Right lobe of liver (tissue), 6 donors: ENCODE measurements at regions not wholly inside any gene's neighbourhood (a gene's known extent, or its start where the extent isn't known, plus 50 kb on each side); places are given as distances from the start of the nearest gene placed in this dataset.
"Not testable (repeated sequence)": the region's sequence is repeated elsewhere in the genome, so short reads cannot be mapped to it uniquely, and the experiment has no call there.

Experiments used
- ATAC-seq, 4 donors: fragments of 200-7000 bp; cut with Tn5 transposase; one replicate each; pipeline ENCODE4 v1.9.1; 2020; ENCODE audit warnings: mild to moderate bottlenecking in 4 of 4, moderate library complexity in 4 of 4
- DNase-seq, 3 donors: peaks; one replicate each; pipeline ENCODE4 v3.0.0-alpha.2; 2020
- H3K27ac ChIP-seq, 3 donors: fragments of 200-600 bp; one replicate each; pipeline ENCODE4 v1.8.0; 2022
- H3K27me3 ChIP-seq, 2 donors: fragments of 200-600 bp; one replicate each; pipeline ENCODE4 v1.8.0; 2022
- H3K36me3 ChIP-seq, 4 donors: fragments of 200-600 bp; sonication (generic) in 1 of 4; one replicate each; pipeline versions ENCODE4 v1.5.1 to v1.8.0; 2017 to 2022; ENCODE audit warnings: control low read depth in 1 of 4
- H3K4me1 ChIP-seq, 4 donors: fragments of 200-600 bp; sonication (generic) in 1 of 4; one replicate each; pipeline versions ENCODE4 v1.5.1 to v1.8.0; 2017 to 2022; ENCODE audit warnings: control low read depth in 1 of 4
- H3K4me3 ChIP-seq, 3 donors: fragments of 200-600 bp; one replicate each; pipeline ENCODE4 v1.8.0; 2022
- H3K9me3 ChIP-seq, 4 donors: fragments of 200-600 bp; sonication (generic) in 1 of 4; one replicate each; pipeline versions ENCODE4 v1.5.1 to v1.8.0; 2017 to 2022; ENCODE audit warnings: control low read depth in 1 of 4
- POLR2A ChIP-seq: fragments of 450-650 bp; IDR thresholded peaks from one replicate; pipeline ENCODE4 v1.6.1; 2017; ENCODE audit warnings: antibody characterized with exemption, mild to moderate bottlenecking
- WGBS: methylation state at CpG from one replicate; pipeline ENCODE4 v1.1.6; 2018; ENCODE audit warnings: low coverage, low lambda C conversion rate; ENCODE audit not compliant: insufficient coverage; ENCODE audit errors: missing lambda C conversion rate; 5-methylcytosine and 5-hydroxymethylcytosine counted together
- intact Hi-C, 2 donors: fragments of 100-400 bp; cut with DNase I; formaldehyde crosslinking; loops; one replicate each; pipeline versions ENCODE4 v1.11.2 to v1.14.1; 2022
- TF ChIP-seq, protein P1 (sequence below), 4 donors: fragments of 200-600 bp in 3 of 4; fragments of 450-650 bp in 1 of 4; IDR thresholded peaks; one replicate each; pipeline versions ENCODE4 v1.5.1 to v1.8.0; 2016 to 2022; ENCODE audit warnings: antibody characterized with exemption in 4 of 4, mild to moderate bottlenecking in 2 of 4
- donor health status: DM: no; HTN: yes; CAD: no.
- donor health status: DM: no; HTN: no; CAD: no.
- donor health status: DM: no; HTN: no; CAD: no.
- donor health status: DM: no; HTN: yes; CAD: no.
- donor health status: DM: no; HTN: yes; CAD: no.

DNA sequence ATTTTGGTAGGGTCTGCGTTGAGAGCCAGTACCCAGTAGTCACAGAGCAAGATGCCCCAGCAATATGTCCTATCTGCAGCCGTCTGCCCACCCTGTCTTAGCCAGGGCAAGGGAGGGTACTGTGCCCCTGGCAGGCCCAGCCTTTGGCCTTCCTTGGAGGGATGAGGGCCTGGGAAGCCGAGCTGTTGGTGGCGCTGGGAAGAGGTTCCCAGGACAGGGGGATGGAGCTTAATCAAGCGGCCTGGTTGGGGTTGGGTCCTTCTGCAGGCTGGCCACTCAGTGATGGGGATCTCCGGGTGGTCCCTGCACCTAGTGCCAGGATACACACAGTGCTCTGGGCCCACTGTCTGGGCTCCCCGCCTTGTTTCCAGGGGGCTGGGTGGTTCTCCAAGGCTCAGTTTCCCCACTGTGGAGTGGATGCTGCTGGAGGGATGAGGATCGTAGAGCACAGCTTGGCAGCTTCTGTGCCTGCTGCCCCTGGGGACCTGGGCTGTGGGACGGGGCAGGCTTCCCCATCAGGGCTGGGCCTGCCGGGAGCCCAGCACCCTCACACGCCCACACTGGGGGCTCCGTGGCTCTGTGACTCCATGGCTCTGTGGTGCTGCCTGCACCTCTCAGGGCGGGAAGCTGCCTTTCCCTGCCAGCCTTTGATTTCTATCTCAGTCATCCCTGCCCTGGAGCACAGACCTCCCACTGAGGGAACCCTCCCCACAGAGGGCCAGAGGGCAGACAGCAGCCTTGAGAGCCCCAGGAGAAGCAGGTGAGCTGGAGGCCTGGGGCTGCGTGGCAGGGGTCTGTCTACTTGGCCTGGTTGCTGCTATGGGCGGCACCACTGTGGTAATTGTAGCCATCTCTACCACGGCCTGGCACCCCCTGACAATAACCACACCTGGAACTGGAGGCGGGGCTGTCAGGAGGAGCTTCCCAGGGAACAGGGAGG is 357.0 kb downstream of the TMEM121 start:
- TF ChIP-seq, protein P1, sequence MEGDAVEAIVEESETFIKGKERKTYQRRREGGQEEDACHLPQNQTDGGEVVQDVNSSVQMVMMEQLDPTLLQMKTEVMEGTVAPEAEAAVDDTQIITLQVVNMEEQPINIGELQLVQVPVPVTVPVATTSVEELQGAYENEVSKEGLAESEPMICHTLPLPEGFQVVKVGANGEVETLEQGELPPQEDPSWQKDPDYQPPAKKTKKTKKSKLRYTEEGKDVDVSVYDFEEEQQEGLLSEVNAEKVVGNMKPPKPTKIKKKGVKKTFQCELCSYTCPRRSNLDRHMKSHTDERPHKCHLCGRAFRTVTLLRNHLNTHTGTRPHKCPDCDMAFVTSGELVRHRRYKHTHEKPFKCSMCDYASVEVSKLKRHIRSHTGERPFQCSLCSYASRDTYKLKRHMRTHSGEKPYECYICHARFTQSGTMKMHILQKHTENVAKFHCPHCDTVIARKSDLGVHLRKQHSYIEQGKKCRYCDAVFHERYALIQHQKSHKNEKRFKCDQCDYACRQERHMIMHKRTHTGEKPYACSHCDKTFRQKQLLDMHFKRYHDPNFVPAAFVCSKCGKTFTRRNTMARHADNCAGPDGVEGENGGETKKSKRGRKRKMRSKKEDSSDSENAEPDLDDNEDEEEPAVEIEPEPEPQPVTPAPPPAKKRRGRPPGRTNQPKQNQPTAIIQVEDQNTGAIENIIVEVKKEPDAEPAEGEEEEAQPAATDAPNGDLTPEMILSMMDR (IDR thresholded peaks at IDR 0.05): no peak
- no peak for TF ChIP-seq POLR2A
- Histone ChIP-seq H3K4me3 (no peak overlapping the region), H3K9me3 (no peaks in the 10 kb centered on the region), H3K27ac (no peak overlapping the region), H3K4me1 (no peaks in the 10 kb centered on the region), H3K27me3 (no peaks in the 10 kb centered on the region), H3K36me3 (no peaks in the 10 kb centered on the region)
- no peak for ATAC-seq
- 60% methylated on average over 1 of the region's 17 CpGs for WGBS
- peak; percentile 7 to 42 (median 20) for DNase-seq
- intact Hi-C loops: no loop called here

DNA sequence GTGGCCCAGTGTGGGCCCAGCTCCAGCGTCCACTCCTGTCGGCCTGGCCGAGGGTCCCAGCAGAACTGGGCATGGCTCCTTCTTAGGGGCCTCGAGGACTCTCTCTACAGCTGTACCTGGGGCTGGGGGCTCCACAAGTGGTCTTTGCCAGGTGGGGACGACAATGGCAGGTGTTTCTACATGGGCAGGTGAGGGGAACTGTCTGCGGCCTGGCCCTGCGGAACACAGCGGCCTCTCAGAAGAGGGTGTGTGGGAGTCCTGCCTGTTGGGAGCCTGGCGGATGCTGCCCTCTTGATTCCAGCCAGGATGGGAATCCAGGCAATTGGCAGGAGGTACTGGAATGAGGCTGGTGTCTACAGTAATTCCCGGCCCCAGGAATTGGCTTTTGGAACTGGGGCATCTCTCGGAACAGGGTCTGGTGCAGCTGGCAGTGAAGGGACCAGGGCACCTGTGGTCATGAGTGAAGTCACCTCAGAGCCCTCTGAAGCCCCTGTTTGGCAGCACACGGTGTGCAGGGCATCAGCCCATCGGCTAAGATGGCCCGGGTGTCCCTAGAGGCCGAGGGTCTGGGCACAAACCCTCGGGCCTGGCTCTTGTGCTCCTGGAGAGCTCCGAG is 357.9 kb downstream of the TMEM121 start:
- H3K27me3 ChIP-seq, intact Hi-C loops, H3K9me3 ChIP-seq, H3K36me3 ChIP-seq, H3K27ac ChIP-seq, H3K4me3 ChIP-seq, H3K4me1 ChIP-seq, ATAC-seq: not testable (repeated sequence)
- WGBS: 70% methylated on average over 2 of the region's 17 CpGs
- DNase-seq: peak; percentile 8 to 35 (median 15)

DNA sequence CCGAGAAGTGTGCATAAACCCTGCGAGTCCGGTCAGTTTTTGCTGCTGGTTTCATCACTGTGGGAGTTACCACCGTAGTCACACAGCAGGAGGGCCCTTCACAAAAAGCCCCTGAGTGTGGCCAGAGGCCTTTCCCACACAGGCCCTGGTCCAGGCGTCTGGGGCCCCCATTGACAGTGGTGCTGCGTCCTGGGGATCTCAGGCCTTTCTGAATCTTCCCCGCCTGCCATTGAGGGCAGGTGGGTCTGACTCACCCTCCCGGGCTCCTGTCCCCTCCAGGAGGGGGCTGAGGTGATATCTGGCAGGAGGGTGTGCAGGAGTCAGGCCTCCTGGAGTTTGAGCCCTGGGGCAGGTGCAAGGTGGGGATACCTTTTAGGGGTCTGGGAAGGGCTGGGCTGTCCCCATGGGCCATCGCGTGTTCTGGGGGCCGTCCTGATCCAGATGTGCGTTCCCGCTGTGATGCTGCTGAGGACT is 358.5 kb downstream of the TMEM121 start:
- no peak for ATAC-seq
- peak; percentile 4 to 35 (median 31) for DNase-seq
- Histone ChIP-seq H3K4me1 (no peaks in the 10 kb centered on the region), H3K27ac (no peak overlapping the region), H3K36me3 (no peaks in the 10 kb centered on the region), H3K4me3 (no peak overlapping the region), H3K9me3 (no peaks in the 10 kb centered on the region), H3K27me3 (no peaks in the 10 kb centered on the region)
- 50% methylated on average over 1 of the region's 13 CpGs for WGBS
- TF ChIP-seq POLR2A: no peak
- intact Hi-C loops: no loop called here

DNA sequence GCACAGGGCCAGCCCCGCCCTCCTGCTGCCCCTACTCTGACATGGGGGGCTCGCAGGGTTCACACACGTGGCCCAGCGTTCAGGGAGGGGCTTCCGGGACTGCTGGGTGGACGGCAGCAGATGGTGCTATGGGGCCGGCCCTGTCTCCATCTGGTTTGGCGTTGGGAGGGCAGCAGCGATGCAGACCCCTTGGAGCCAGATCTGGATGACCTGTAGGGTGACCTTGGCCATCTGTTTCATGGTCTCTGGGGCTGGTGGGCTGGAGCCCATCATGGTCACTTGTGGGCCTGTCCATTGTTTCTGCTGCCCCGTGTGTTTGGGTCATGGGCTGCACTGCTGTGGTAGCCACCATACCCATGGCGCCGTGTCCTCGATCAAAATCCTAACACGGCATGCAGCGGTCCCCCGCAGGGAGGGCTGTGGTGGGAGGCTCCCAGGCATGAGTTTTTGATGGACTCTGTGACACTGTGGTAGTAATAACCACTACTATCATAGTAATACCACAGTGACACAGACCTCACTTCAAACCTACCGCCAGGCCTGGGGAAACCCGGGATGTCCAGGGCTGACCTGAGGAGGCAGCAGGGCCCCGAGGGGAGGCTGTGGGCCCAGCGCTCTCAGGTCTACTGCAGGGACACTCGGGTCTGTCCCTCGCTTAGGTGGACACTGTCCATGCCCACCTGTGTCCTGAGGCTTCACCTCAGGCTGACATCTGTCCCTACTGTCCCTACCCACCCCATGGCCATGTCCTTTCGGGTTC is 359.4 kb downstream of the TMEM121 start:
- Histone ChIP-seq H3K36me3 (no peaks in the 10 kb centered on the region), H3K27me3 (no peaks in the 10 kb centered on the region), H3K4me1 (no peaks in the 10 kb centered on the region), H3K27ac (no peak overlapping the region), H3K4me3 (no peak overlapping the region), H3K9me3 (no peaks in the 10 kb centered on the region)
- intact Hi-C loops: no loop called here
- peak; percentile 6 to 39 (median 35) for DNase-seq
- TF ChIP-seq, protein P1 (IDR thresholded peaks at IDR 0.05): no peak
- TF ChIP-seq POLR2A: no peak
- 50% methylated on average over 8 of the region's 23 CpGs for WGBS
- ATAC-seq: no peak

DNA sequence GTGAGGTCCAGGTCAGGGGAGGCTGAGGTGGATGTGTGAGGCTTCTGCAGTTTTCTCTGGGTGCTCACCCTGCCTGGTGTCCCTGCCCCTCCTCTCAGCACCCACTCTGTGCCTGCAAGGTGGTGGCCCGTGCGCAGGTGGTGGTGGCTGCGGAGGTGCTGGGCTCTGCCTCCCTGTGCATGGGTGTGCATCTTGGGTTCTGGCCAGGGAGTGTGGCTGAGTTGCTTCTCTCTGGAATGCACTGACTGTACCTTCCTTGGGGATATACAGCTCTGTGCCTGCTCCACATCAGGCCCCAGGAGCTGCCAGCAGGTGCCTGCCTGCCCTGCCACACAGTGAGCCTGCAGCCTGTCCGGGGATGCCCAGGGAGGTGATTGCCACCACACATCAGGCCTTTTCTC is 360.4 kb downstream of the TMEM121 start:
- DNase-seq: peak; percentile 4 to 35 (median 23)
- H3K4me3 ChIP-seq, H3K27me3 ChIP-seq, H3K9me3 ChIP-seq, H3K27ac ChIP-seq, ATAC-seq, H3K4me1 ChIP-seq, H3K36me3 ChIP-seq, intact Hi-C loops: not testable (repeated sequence)
- WGBS: no CpG with 5 or more reads among the region's 4 CpGs
